Prostate gland (tissue), 2 donors: ENCODE measurements at regions not wholly inside any gene's neighbourhood (a gene's known extent, or its start where the extent isn't known, plus 50 kb on each side); places are given as distances from the start of the nearest gene placed in this dataset.

Experiments used
- DNase-seq: peaks from one replicate; pipeline ENCODE4 v3.0.0-alpha.2; 2019; ENCODE audit warnings: low spot score
- H3K27ac ChIP-seq, 2 donors: fragments of 200-600 bp; sonication (generic); 2 replicates each; pipeline ENCODE4 v1.5.1; 2017 to 2019
- H3K27me3 ChIP-seq: fragments of 200-600 bp; sonication (generic); replicated peaks from 2 replicates; pipeline ENCODE4 v1.5.1; 2019; ENCODE audit not compliant: insufficient read depth
- H3K36me3 ChIP-seq, 2 donors: fragments of 200-600 bp; sonication (generic); 1 replicate in 1 of 2; 2 replicates in 1 of 2; pipeline versions ENCODE4 v1.5.1 to v1.8.1; 2017 to 2019
- H3K4me1 ChIP-seq: fragments of 200-600 bp; sonication (generic); replicated peaks from 2 replicates; pipeline ENCODE4 v1.5.1; 2019
- H3K4me3 ChIP-seq, 2 donors: fragments of 200-600 bp; sonication (generic); 2 replicates each; pipeline ENCODE4 v1.5.1; 2017 to 2019
- H3K9me3 ChIP-seq: fragments of 200-600 bp; sonication (generic); 2 replicates; pipeline ENCODE4 v1.5.1; 2017
- POLR2A ChIP-seq: fragments of 450-650 bp; IDR thresholded peaks from one replicate; pipeline ENCODE4 v1.6.1; 2016; ENCODE audit warnings: antibody characterized with exemption, mild to moderate bottlenecking
- POLR2AphosphoS5 ChIP-seq: sonication (generic); formaldehyde crosslinking; IDR thresholded peaks from one replicate; pipeline ENCODE4 v1.6.1; 2017; ENCODE audit warnings: antibody characterized with exemption
- WGBS: methylation state at CpG from one replicate; pipeline ENCODE4 v1.1.5; 2018; 5-methylcytosine and 5-hydroxymethylcytosine counted together
- intact Hi-C: fragments of 100-400 bp; cut with DNase I; formaldehyde crosslinking; loops from one replicate; pipeline ENCODE4 v1.14.2; 2022
- TF ChIP-seq, protein P1 (sequence below), 4 experiments: fragments of 200-600 bp in 2 of 4; fragments of 450-650 bp in 2 of 4; sonication (generic) in 2 of 4; IDR thresholded peaks; 1 replicate in 3 of 4; 2 replicates in 1 of 4; pipeline ENCODE4 v1.5.1; 2016 to 2019; ENCODE audit warnings: antibody characterized with exemption in 4 of 4, mild to moderate bottlenecking in 2 of 4, moderate library complexity in 2 of 4

DNA sequence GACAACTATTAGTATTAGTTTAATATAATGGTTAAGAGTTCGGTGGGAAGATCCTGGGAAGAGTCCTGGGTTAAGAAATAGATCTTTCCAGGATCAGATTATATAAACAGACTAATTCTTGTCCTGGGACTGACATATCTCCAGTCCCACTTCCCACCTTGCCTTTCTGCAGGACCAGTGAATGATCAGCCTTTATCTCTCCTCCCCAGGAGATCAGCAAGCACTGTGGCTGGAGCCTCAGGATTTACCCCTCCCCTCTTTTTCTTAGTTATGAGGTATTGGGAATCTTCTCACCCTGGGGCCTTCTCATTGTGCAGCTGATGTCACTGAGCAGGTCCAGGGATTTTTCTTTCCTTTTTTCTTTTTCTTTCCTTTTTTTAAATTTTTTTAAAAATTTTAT, 135.7 kb upstream of the UMPS start:
- intact Hi-C loops: no loop called here
- no peaks in the 10 kb centered on the region for H3K9me3 ChIP-seq
- no peaks in the 10 kb centered on the region for H3K36me3 ChIP-seq
- 87% methylated on average over 1 of the region's 1 CpG for WGBS
- H3K27ac ChIP-seq: no peak overlapping the region
- DNase-seq: no peak
- H3K4me3 ChIP-seq: no peak overlapping the region
- TF ChIP-seq POLR2A (no peak), POLR2AphosphoS5 (no peak)
- TF ChIP-seq, protein P1, sequence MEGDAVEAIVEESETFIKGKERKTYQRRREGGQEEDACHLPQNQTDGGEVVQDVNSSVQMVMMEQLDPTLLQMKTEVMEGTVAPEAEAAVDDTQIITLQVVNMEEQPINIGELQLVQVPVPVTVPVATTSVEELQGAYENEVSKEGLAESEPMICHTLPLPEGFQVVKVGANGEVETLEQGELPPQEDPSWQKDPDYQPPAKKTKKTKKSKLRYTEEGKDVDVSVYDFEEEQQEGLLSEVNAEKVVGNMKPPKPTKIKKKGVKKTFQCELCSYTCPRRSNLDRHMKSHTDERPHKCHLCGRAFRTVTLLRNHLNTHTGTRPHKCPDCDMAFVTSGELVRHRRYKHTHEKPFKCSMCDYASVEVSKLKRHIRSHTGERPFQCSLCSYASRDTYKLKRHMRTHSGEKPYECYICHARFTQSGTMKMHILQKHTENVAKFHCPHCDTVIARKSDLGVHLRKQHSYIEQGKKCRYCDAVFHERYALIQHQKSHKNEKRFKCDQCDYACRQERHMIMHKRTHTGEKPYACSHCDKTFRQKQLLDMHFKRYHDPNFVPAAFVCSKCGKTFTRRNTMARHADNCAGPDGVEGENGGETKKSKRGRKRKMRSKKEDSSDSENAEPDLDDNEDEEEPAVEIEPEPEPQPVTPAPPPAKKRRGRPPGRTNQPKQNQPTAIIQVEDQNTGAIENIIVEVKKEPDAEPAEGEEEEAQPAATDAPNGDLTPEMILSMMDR (IDR thresholded peaks at IDR 0.05): no peak
- no peaks in the 10 kb centered on the region for H3K27me3 ChIP-seq
- no peaks in the 10 kb centered on the region for H3K4me1 ChIP-seq

DNA sequence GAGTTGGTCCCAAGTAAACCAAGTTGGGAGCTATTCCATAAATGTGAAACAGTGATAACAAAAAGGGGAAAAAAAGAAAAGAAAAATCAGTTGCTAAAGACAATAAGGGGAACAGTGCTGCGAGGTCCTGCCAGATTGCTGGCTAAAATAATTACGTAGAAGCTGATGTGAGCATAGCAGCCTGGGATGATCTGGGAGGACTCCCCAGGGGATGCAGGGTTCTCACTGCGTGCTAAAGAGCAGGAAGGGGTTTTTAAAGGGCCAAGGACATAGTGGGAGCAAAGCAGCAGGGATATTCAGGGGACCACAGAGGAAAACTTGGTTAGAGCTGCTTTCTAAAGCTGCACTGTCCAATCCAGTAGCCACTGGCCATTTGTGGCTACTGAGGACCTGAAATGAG, 133.0 kb upstream of the UMPS start:
- Histone ChIP-seq H3K27ac (no peak overlapping the region), H3K36me3 (no peaks in the 10 kb centered on the region), H3K9me3 (no peaks in the 10 kb centered on the region), H3K4me1 (no peaks in the 10 kb centered on the region), H3K27me3 (no peaks in the 10 kb centered on the region), H3K4me3 (no peak overlapping the region)
- TF ChIP-seq, protein P1 (IDR thresholded peaks at IDR 0.05): no peak
- TF ChIP-seq POLR2A: no peak
- no peak for TF ChIP-seq POLR2AphosphoS5
- no peak for DNase-seq
- intact Hi-C loops: no loop called here
- WGBS: 65% methylated on average over 3 of the region's 3 CpGs

DNA sequence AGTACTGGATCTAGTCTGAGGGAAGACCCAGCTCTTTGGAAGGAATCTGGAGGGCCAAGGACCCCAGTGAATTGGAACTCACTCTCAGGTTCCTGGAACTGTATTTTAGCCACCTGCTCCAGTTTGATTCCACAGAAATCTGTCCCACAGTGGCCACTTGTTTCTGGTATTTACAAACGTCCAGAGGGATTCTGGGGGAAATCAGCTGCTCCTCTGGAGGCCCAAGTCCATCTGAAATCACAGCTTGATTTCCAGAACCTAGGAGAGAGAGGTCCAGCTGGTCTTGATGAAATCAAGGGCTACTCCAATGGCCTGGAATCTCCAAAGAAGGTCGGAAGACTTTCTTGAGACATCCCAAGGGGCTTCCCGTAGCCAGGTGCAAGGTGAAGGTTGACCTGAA, 132.3 kb upstream of the UMPS start:
- no peaks in the 10 kb centered on the region for H3K9me3 ChIP-seq
- H3K27ac ChIP-seq: no peak overlapping the region
- no peaks in the 10 kb centered on the region for H3K36me3 ChIP-seq
- intact Hi-C loops: no loop called here
- H3K4me1 ChIP-seq: no peaks in the 10 kb centered on the region
- TF ChIP-seq POLR2AphosphoS5 (no peak), POLR2A (no peak)
- TF ChIP-seq, protein P1 (IDR thresholded peaks at IDR 0.05): no peak
- DNase-seq: no peak
- no peaks in the 10 kb centered on the region for H3K27me3 ChIP-seq
- 85% methylated on average over 3 of the region's 3 CpGs for WGBS
- H3K4me3 ChIP-seq: no peak overlapping the region

DNA sequence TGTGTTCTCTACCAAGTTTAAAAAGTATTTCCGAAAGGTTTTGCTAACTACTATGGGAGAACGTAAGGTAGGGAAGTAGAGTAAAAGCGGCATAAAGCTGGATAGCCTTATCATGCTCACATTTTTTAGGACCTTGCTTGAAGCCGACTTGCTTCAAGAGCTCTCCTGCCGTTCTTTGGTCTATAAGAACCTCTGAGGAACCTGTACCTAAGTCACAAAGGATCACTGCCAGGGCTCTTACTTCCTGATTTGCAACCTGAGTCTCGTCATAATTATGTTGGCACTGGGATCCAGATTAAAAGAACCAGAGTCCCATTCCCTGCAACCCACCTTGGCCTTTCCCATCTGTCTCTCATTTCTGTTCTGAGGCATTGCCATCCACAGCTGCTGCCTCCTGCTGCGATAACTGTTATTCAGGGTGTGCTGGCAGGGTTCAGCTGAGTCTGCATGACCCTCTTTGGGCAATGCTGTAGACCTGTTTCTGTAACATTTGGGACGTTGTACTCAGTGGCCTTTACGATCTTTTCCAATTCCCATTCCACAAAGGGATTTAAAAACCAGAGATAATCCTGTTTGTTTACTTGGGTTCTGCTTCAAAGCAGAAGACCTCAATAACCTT, 131.0 kb upstream of the UMPS start:
- H3K27ac ChIP-seq: no peak overlapping the region
- intact Hi-C loops: no loop called here
- no peaks in the 10 kb centered on the region for H3K4me1 ChIP-seq

More for the DNA sequence above, 131.0 kb upstream of the UMPS start:
- TF ChIP-seq, protein P1 (IDR thresholded peaks at IDR 0.05): no peak
- TF ChIP-seq POLR2A (no peak), POLR2AphosphoS5 (no peak)
- Histone ChIP-seq H3K9me3 (no peaks in the 10 kb centered on the region), H3K36me3 (no peaks in the 10 kb centered on the region), H3K4me3 (no peak overlapping the region), H3K27me3 (no peaks in the 10 kb centered on the region)
- no peak for DNase-seq
- WGBS: 87% methylated on average over 9 of the region's 9 CpGs
